Neural cell (in vitro differentiated cells): ENCODE measurements at regions not wholly inside any gene's neighbourhood (a gene's known extent, or its start where the extent isn't known, plus 50 kb on each side); places are given as distances from the start of the nearest gene placed in this dataset.

Experiments
- EZH2 ChIP-seq: fragments of 200-600, 300-800 bp; shearing (Covaris generic), sonication (generic); IDR thresholded peaks from 2 replicates; pipeline ENCODE4 v1.6.1; 2014; ENCODE audit warnings: antibody characterized with exemption, low read length, borderline replicate concordance, mild to moderate bottlenecking; ENCODE audit not compliant: insufficient read depth, poor library complexity, severe bottlenecking
- POLR2AphosphoS5 ChIP-seq: IDR thresholded peaks from 2 replicates; pipeline ENCODE4 v1.6.1; 2012
- RAD21 ChIP-seq: fragments of 450-650 bp; conservative IDR thresholded peaks from 2 replicates; pipeline ENCODE4 v1.6.1; 2014; ENCODE audit warnings: antibody characterized with exemption, mild to moderate bottlenecking, moderate library complexity
- SMC3 ChIP-seq: fragments of 450-650 bp; conservative IDR thresholded peaks from 2 replicates; pipeline ENCODE4 v1.6.1; 2014; ENCODE audit warnings: antibody characterized with exemption, mild to moderate bottlenecking, moderate library complexity; ENCODE audit not compliant: poor library complexity

DNA sequence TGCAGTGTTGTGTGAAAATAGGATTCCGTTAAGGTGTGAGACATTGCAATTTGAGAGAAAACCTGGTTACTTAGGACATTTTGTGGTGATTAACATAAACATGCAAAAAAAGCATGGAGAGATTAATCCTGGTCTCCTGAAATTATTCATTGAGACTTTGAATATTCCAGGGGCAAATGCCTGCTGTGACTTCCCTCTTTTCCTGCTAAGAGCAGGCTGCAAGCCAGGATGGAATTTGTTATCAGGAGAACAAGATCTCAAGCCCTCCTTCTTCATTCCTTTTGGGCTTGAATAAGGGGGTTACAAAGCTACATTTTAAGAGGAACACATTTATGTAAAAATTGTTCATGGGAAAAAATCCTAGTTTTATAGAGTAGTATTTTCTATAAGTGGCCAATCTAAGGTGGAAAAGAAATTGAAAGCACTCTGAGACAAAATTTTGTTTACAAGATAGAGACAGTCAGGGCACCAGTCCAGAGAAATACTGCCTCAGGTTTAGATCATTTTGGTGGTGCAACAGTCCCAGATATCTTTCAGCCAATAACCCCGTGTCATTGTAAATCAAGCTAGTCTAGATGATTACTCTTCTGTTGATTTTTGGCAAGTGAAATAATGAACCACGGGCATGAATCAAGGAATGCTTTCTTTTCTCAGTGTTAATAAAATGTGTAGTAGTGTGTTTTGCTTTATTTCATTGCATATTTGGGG is 1528.3 kb upstream of the AGA start:
- TF ChIP-seq EZH2 (no peak), POLR2AphosphoS5 (no peak), RAD21 (no peak), SMC3 (no peak)
